ENCODE measurements at regions not wholly inside any gene's neighbourhood (a gene's known extent, or its start where the extent isn't known, plus 50 kb on each side); places are given as distances from the start of the nearest gene placed in this dataset.

- TF ChIP-seq CTCF (IDR thresholded peaks at IDR 0.05) (no peak), POLR2A (IDR thresholded peaks at IDR 0.05) (no peak)
- Histone ChIP-seq H3K27me3 (no peaks in the 10 kb centered on the region), H3K36me3 (no peaks in the 10 kb centered on the region), H3K4me3 (no peak overlapping the region), H3K4me1 (no peaks in the 10 kb centered on the region), H3K9me3 (no peaks in the 10 kb centered on the region), H3K27ac (no peak overlapping the region)
- DNase-seq (peak in 1 of 5 donors; percentile 1), ATAC-seq (no peak)
- intact Hi-C loops (cut with DNase I) = no loop called here
- 78 to 82% (median 80%) methylated on average over 26 to 32 of the region's 32 CpGs for WGBS, 4 donors
Measured at GRCh38 chr22:48745842-48746788, 1081.6 kb downstream of the BRD1 start.

- H3K27ac ChIP-seq = no peak overlapping the region
- no peaks in the 10 kb centered on the region for H3K4me1 ChIP-seq
- no peaks in the 10 kb centered on the region for H3K9me3 ChIP-seq
- H3K27me3 ChIP-seq = peaks cover 0 to 3% (median 0%) of the 10 kb centered on the region in 9 donors
- ATAC-seq = no peak
- intact Hi-C loops (cut with DNase I) = no loop called here
- no peak for TF ChIP-seq POLR2A (IDR thresholded peaks at IDR 0.05)
- TF ChIP-seq CTCF (IDR thresholded peaks at IDR 0.05) = no peak
- 82 to 93% (median 91%) methylated on average over 33 to 40 of the region's 40 CpGs for WGBS, 4 donors
- peak in 1 of 5 donors; percentile 1 for DNase-seq
- H3K36me3 ChIP-seq = no peaks in the 10 kb centered on the region
- no peak overlapping the region for H3K4me3 ChIP-seq
Measured at GRCh38 chr22:48744967-48745841, 1082.5 kb downstream of the BRD1 start.

- Histone ChIP-seq H3K4me1 (no peaks in the 10 kb centered on the region), H3K36me3 (no peaks in the 10 kb centered on the region), H3K27me3 (peaks cover 0 to 5% (median 0%) of the 10 kb centered on the region in 9 donors), H3K4me3 (no peak overlapping the region), H3K9me3 (no peaks in the 10 kb centered on the region), H3K27ac (no peak overlapping the region)
- peak in 1 of 5 donors; percentile 40 for DNase-seq
- ATAC-seq = no peak
- WGBS, 4 donors = 89 to 92% (median 92%) methylated on average over 11 of the region's 11 CpGs
- intact Hi-C loops (cut with DNase I) = no loop called here
- no peak for TF ChIP-seq POLR2A (IDR thresholded peaks at IDR 0.05)
- no peak for TF ChIP-seq CTCF (IDR thresholded peaks at IDR 0.05)
Measured at GRCh38 chr22:48744283-48744641, 1083.4 kb downstream of the BRD1 start.

Data from heart left ventricle (tissue), 16 donors.